GM20431 (cell line): ENCODE measurements at regions not wholly inside any gene's neighbourhood (a gene's known extent, or its start where the extent isn't known, plus 50 kb on each side); places are given as distances from the start of the nearest gene placed in this dataset.
"Not testable (repeated sequence)": the region's sequence is repeated elsewhere in the genome, so short reads cannot be mapped to it uniquely, and the experiment has no call there.

ENCODE experiments used
- in situ Hi-C: fragments of 300-500 bp; cut with MseI, MboI; formaldehyde crosslinking; loops from one replicate; pipeline ENCODE4 v1.15.0; 2020; ENCODE audit warnings: low sequenced_read_pairs; ENCODE audit not compliant: unreplicated experiment

GRCh38 chr2:16218625-16219024, 278.3 kb downstream of the MYCN start:
- in situ Hi-C loops: no loop called here

GRCh38 chr2:16218161-16218560, 277.8 kb downstream of the MYCN start:
- in situ Hi-C loops: no loop called here

- in situ Hi-C loops: not testable (repeated sequence)
Measured at GRCh38 chr2:16217741-16218140, 277.4 kb downstream of the MYCN start.

- in situ Hi-C loops: no loop called here
Measured at GRCh38 chr2:16217291-16217690, 276.9 kb downstream of the MYCN start.

GRCh38 chr2:16216558-16216945, 276.2 kb downstream of the MYCN start:
- in situ Hi-C loops: no loop called here

- in situ Hi-C loops: no loop called here
Measured at GRCh38 chr2:16215902-16216557, 275.7 kb downstream of the MYCN start.

GRCh38 chr2:16214861-16215260, 274.5 kb downstream of the MYCN start:
- in situ Hi-C loops: no loop called here

- in situ Hi-C loops: no loop called here
Measured at GRCh38 chr2:16214391-16214790, 274.0 kb downstream of the MYCN start.

- in situ Hi-C loops: no loop called here
Measured at GRCh38 chr2:16212321-16212720, 272.0 kb downstream of the MYCN start.

- in situ Hi-C loops: no loop called here
Measured at GRCh38 chr2:16211341-16211740, 271.0 kb downstream of the MYCN start.

GRCh38 chr2:16210841-16211240, 270.5 kb downstream of the MYCN start:
- in situ Hi-C loops: no loop called here

GRCh38 chr2:16209799-16210198, 269.4 kb downstream of the MYCN start:
- in situ Hi-C loops: no loop called here

GRCh38 chr2:16208921-16209320, 268.6 kb downstream of the MYCN start:
- in situ Hi-C loops: no loop called here

- in situ Hi-C loops: no loop called here
Measured at GRCh38 chr2:16208241-16208797, 268.0 kb downstream of the MYCN start.

- in situ Hi-C loops: no loop called here
Measured at GRCh38 chr2:16207611-16208010, 267.3 kb downstream of the MYCN start.

- in situ Hi-C loops: no loop called here
Measured at GRCh38 chr2:16207151-16207550, 266.8 kb downstream of the MYCN start.

GRCh38 chr2:16206191-16206944, 266.0 kb downstream of the MYCN start:
- in situ Hi-C loops: no loop called here

- in situ Hi-C loops: no loop called here
Measured at GRCh38 chr2:16205631-16206030, 265.3 kb downstream of the MYCN start.

- in situ Hi-C loops: no loop called here
Measured at GRCh38 chr2:16204886-16205620, 264.7 kb downstream of the MYCN start.

GRCh38 chr2:16204251-16204650, 263.9 kb downstream of the MYCN start:
- in situ Hi-C loops: no loop called here

- in situ Hi-C loops: no loop called here
Measured at GRCh38 chr2:16203691-16204090, 263.3 kb downstream of the MYCN start.
